NCI-H1930 (cell line): ENCODE measurements at regions not wholly inside any gene's neighbourhood (a gene's known extent, or its start where the extent isn't known, plus 50 kb on each side); places are given as distances from the start of the nearest gene placed in this dataset.
"Not testable (repeated sequence)": the region's sequence is repeated elsewhere in the genome, so short reads cannot be mapped to it uniquely, and the experiment has no call there.

Experiments
- DNase-seq, 2 experiments: peaks; one replicate each; lab custom pipeline; 2025; lab: John Stamatoyannopoulos, UW

GRCh38 chr12:105644770-105645169, 314.3 kb downstream of the C12orf75 start:
- no peak for DNase-seq

GRCh38 chr12:105654606-105655005, 324.1 kb downstream of the C12orf75 start:
- DNase-seq = no peak

- DNase-seq = no peak
These were observed 327.9 kb downstream of the C12orf75 start for GRCh38 chr12:105658389-105658788.

- DNase-seq = no peak
These were observed 329.0 kb downstream of the C12orf75 start for GRCh38 chr12:105659355-105660075.

- DNase-seq = not testable (repeated sequence)
These were observed 334.3 kb downstream of the C12orf75 start for GRCh38 chr12:105664765-105665164.

GRCh38 chr12:105665366-105665765, 334.9 kb downstream of the C12orf75 start:
- no peak for DNase-seq

- DNase-seq = no peak
These were observed 337.7 kb downstream of the C12orf75 start for GRCh38 chr12:105667973-105668743.

- no peak for DNase-seq
These were observed 340.2 kb downstream of the C12orf75 start for GRCh38 chr12:105670672-105671071.

GRCh38 chr12:105671720-105672119, 341.2 kb downstream of the C12orf75 start:
- no peak for DNase-seq

- no peak for DNase-seq
These were observed 341.9 kb downstream of the C12orf75 start for GRCh38 chr12:105672121-105672975.

GRCh38 chr12:105674871-105675699, 344.6 kb downstream of the C12orf75 start:
- no peak for DNase-seq

- DNase-seq = no peak
These were observed 346.2 kb downstream of the C12orf75 start for GRCh38 chr12:105676694-105677093.

- no peak for DNase-seq
These were observed 347.2 kb downstream of the C12orf75 start for GRCh38 chr12:105677672-105678071.

- DNase-seq = no peak
These were observed 349.5 kb downstream of the C12orf75 start for GRCh38 chr12:105679982-105680381.

- no peak for DNase-seq
These were observed 350.9 kb downstream of the C12orf75 start for GRCh38 chr12:105681341-105681740.

GRCh38 chr12:105682821-105683220, 352.3 kb downstream of the C12orf75 start:
- not testable (repeated sequence) for DNase-seq

GRCh38 chr12:105683836-105684235, 353.3 kb downstream of the C12orf75 start:
- DNase-seq = not testable (repeated sequence)

GRCh38 chr12:105698075-105698474, 367.6 kb downstream of the C12orf75 start:
- DNase-seq = no peak

GRCh38 chr12:105699209-105699608, 368.7 kb downstream of the C12orf75 start:
- no peak for DNase-seq

- DNase-seq = no peak
These were observed 374.3 kb downstream of the C12orf75 start for GRCh38 chr12:105704787-105705186.

GRCh38 chr12:105705235-105705634, 374.7 kb downstream of the C12orf75 start:
- no peak for DNase-seq
